Vagina (tissue), 2 donors: ENCODE measurements at regions not wholly inside any gene's neighbourhood (a gene's known extent, or its start where the extent isn't known, plus 50 kb on each side); places are given as distances from the start of the nearest gene placed in this dataset.

Experiments used
- DNase-seq, 2 donors: peaks; one replicate each; pipeline ENCODE4 v3.0.0-alpha.2; 2017; ENCODE audit errors: extremely low spot score in 2 of 2
- H3K27ac ChIP-seq: fragments of 200-600 bp; sonication (generic); one replicate; pipeline ENCODE4 v1.5.1; 2019
- H3K27me3 ChIP-seq: fragments of 200-600 bp; sonication (generic); one replicate; pipeline ENCODE4 v1.5.1; 2019
- H3K36me3 ChIP-seq, 2 donors: fragments of 200-600 bp; sonication (generic); one replicate each; pipeline ENCODE4 v1.5.1; 2017 to 2019
- H3K4me1 ChIP-seq: fragments of 200-600 bp; sonication (generic); one replicate; pipeline ENCODE4 v1.5.1; 2019
- H3K4me3 ChIP-seq, 2 donors: fragments of 200-600 bp; sonication (generic); 1 replicate in 1 of 2; 2 replicates in 1 of 2; pipeline ENCODE4 v1.5.1; 2016 to 2019
- H3K9me3 ChIP-seq: fragments of 200-600 bp; sonication (generic); one replicate; pipeline ENCODE4 v1.5.1; 2019
- POLR2A ChIP-seq, 2 donors: fragments of 450-650 bp; IDR thresholded peaks; one replicate each; pipeline ENCODE4 v1.6.1; 2017; ENCODE audit warnings: antibody characterized with exemption in 2 of 2, mild to moderate bottlenecking in 2 of 2, moderate library complexity in 2 of 2
- POLR2AphosphoS5 ChIP-seq, 2 donors: sonication (generic); formaldehyde crosslinking; IDR thresholded peaks; one replicate each; pipeline ENCODE4 v1.9.0; 2017; ENCODE audit warnings: antibody characterized with exemption in 2 of 2, mild to moderate bottlenecking in 2 of 2, low read depth in 1 of 2; ENCODE audit not compliant: insufficient read depth in 1 of 2
- intact Hi-C: fragments of 100-400 bp; cut with DNase I; formaldehyde crosslinking; loops from one replicate; pipeline ENCODE4 v1.15.1; 2023
- TF ChIP-seq, protein P1 (sequence below), 3 experiments: fragments of 450-650 bp in 2 of 3; fragments of 200-600 bp in 1 of 3; sonication (generic) in 1 of 3; IDR thresholded peaks; one replicate each; pipeline ENCODE4 v1.5.1; 2017 to 2019; ENCODE audit warnings: antibody characterized with exemption in 3 of 3, mild to moderate bottlenecking in 2 of 3, moderate library complexity in 2 of 3

DNA sequence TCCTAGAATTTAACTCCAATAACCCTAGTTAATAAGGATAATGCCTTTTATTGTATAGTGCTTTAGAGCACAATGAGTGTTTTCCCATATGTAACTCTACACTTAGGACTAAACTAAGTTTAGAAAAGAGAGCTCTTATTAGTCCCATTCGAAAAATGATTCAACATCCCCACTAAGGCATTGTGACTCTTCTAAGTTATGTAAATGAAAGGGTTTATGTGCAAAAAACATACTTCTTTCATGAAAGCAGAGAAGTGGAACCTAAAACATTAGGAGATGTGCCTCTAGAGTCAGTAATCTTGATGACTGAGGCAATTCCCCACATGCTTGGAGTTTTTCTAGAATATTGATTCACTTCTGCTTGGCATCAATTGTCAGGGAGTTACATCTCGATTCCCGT, 344.1 kb upstream of the ZNF717 start:
- Histone ChIP-seq H3K4me1 (no peaks in the 10 kb centered on the region), H3K9me3 (no peaks in the 10 kb centered on the region), H3K27ac (no peak overlapping the region), H3K4me3 (no peak overlapping the region), H3K27me3 (no peaks in the 10 kb centered on the region), H3K36me3 (no peaks in the 10 kb centered on the region)
- no peak for DNase-seq
- intact Hi-C loops: no loop called here
- TF ChIP-seq, protein P1, sequence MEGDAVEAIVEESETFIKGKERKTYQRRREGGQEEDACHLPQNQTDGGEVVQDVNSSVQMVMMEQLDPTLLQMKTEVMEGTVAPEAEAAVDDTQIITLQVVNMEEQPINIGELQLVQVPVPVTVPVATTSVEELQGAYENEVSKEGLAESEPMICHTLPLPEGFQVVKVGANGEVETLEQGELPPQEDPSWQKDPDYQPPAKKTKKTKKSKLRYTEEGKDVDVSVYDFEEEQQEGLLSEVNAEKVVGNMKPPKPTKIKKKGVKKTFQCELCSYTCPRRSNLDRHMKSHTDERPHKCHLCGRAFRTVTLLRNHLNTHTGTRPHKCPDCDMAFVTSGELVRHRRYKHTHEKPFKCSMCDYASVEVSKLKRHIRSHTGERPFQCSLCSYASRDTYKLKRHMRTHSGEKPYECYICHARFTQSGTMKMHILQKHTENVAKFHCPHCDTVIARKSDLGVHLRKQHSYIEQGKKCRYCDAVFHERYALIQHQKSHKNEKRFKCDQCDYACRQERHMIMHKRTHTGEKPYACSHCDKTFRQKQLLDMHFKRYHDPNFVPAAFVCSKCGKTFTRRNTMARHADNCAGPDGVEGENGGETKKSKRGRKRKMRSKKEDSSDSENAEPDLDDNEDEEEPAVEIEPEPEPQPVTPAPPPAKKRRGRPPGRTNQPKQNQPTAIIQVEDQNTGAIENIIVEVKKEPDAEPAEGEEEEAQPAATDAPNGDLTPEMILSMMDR (IDR thresholded peaks at IDR 0.05): no peak
- TF ChIP-seq POLR2AphosphoS5 (IDR thresholded peaks at IDR 0.05; ENCODE audit: insufficient read depth in 1 of 2, low read depth in 1 of 2) (no peak), POLR2A (IDR thresholded peaks at IDR 0.05) (no peak)

DNA sequence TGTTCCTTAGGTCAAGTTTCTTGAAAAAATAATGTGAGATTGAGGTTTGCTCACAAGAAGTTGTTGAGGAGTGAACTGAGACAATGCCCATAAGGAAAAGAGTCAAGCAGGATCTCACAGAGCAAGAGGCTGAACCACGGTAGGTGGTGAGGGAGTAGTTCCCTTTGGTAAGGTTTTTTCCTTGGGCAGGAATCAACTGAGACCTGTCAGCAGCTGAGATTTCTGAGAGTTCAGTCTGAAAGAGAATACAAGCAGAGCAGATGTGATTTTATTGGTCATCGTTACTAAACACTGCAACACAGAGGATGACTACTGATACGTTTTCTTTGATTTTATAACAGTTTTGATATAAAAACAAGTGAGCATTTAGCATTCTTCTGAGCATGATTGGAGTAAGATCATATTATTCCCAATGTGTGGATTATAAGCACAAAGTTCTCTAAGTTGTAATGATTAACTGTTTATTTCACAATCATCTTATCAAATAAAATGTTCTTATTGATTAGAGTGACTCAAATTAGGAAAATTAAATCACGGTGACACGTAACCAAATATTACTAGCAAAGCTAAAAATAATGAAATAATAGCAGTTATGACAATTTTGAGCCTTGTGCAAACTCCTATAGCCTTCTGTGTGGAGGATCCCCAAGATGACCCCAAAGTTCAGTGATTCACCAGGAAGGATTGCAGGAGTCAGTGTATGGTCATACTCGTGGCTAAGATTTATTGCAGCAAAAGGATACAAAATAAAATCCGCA, 346.2 kb upstream of the ZNF717 start:
- DNase-seq: no peak
- no peaks in the 10 kb centered on the region for H3K9me3 ChIP-seq
- intact Hi-C loops: no loop called here
- H3K27me3 ChIP-seq: no peaks in the 10 kb centered on the region
- no peaks in the 10 kb centered on the region for H3K36me3 ChIP-seq
- H3K4me3 ChIP-seq: no peak overlapping the region
- H3K4me1 ChIP-seq: no peaks in the 10 kb centered on the region
- no peak overlapping the region for H3K27ac ChIP-seq
- TF ChIP-seq, protein P1 (IDR thresholded peaks at IDR 0.05): no peak
- TF ChIP-seq POLR2AphosphoS5 (IDR thresholded peaks at IDR 0.05; ENCODE audit: insufficient read depth in 1 of 2, low read depth in 1 of 2) (no peak), POLR2A (IDR thresholded peaks at IDR 0.05) (no peak)

DNA sequence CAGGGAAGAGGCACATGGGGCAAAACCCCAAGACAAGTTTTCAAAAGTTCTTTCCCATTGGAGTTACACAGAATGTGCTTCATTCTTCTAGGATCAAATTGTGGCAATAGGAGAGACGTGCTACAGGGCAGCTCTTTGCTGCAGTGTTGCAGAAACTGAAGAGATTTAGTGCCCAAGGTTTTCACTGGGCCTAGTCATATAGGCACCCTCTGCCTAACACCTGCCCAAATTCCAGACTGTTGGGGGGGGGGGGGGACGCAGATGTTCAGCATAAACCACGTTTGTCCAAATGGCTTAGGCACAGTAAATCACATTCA, 346.8 kb upstream of the ZNF717 start:
- TF ChIP-seq POLR2AphosphoS5 (IDR thresholded peaks at IDR 0.05; ENCODE audit: insufficient read depth in 1 of 2, low read depth in 1 of 2): no peak
- TF ChIP-seq POLR2A (IDR thresholded peaks at IDR 0.05): no peak
- Histone ChIP-seq H3K4me3 (no peak overlapping the region), H3K36me3 (no peaks in the 10 kb centered on the region), H3K27ac (no peak overlapping the region), H3K9me3 (no peaks in the 10 kb centered on the region), H3K27me3 (no peaks in the 10 kb centered on the region), H3K4me1 (no peaks in the 10 kb centered on the region)
- intact Hi-C loops: no loop called here
- DNase-seq: no peak

DNA sequence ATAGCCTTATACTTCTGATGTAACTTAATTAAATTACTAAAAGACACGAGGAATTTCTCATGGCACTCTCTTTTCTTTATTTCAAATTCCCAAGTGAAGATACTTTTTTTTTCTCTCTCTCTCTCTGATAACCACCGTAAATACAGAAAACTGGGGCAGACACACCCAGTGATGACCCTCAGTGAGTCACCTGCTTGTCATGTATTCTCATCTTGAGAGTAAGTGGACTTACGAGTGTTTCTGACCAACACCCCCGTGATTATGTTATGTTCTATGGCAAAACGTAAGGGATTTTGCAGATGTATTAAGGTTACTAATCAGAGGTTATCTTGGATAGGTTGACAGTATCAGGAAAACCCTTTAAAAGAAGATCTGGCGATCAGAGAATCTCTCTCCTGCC, 348.8 kb upstream of the ZNF717 start:
- intact Hi-C loops: no loop called here

DNA sequence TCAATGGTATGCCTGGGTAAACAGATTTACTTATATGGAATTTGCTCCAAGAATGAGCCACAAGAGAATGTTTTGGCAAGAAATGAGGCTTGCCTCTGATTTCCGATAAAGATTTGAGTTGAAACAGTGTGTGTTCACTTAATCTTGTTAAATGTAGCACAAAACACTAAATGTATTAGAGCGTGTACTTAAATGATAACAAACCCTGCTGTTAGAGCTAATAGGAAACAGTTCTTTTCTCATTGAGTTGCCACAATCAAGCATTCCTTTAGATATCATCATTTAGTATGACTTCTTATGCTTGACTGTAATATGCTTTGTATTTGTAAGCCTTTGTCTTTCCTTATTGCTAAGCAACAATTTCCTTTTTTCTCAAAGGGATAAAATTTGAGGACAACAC, 353.6 kb upstream of the ZNF717 start:
- Histone ChIP-seq H3K4me1 (no peaks in the 10 kb centered on the region), H3K9me3 (no peaks in the 10 kb centered on the region), H3K4me3 (no peak overlapping the region), H3K36me3 (no peaks in the 10 kb centered on the region), H3K27me3 (no peaks in the 10 kb centered on the region), H3K27ac (no peak overlapping the region)
- TF ChIP-seq POLR2AphosphoS5 (IDR thresholded peaks at IDR 0.05; ENCODE audit: insufficient read depth in 1 of 2, low read depth in 1 of 2): no peak
- TF ChIP-seq, protein P1 (IDR thresholded peaks at IDR 0.05): no peak
- no peak for TF ChIP-seq POLR2A (IDR thresholded peaks at IDR 0.05)
- intact Hi-C loops: no loop called here
- no peak for DNase-seq

More for the DNA sequence above, 348.8 kb upstream of the ZNF717 start:
- TF ChIP-seq POLR2AphosphoS5 (IDR thresholded peaks at IDR 0.05; ENCODE audit: insufficient read depth in 1 of 2, low read depth in 1 of 2) (no peak), POLR2A (IDR thresholded peaks at IDR 0.05) (no peak)
- TF ChIP-seq, protein P1 (IDR thresholded peaks at IDR 0.05): no peak
- Histone ChIP-seq H3K36me3 (no peaks in the 10 kb centered on the region), H3K4me1 (no peaks in the 10 kb centered on the region), H3K4me3 (no peak overlapping the region), H3K27ac (no peak overlapping the region), H3K27me3 (no peaks in the 10 kb centered on the region), H3K9me3 (no peaks in the 10 kb centered on the region)
- DNase-seq: no peak
